HG03439 (cell line): ENCODE measurements at regions not wholly inside any gene's neighbourhood (a gene's known extent, or its start where the extent isn't known, plus 50 kb on each side); places are given as distances from the start of the nearest gene placed in this dataset.

Experiments
- ATAC-seq: cut with Tn5 transposase; IDR thresholded peaks from one replicate; pipeline ENCODE4 v1.9.1; 2021; ENCODE audit warnings: mild to moderate bottlenecking, moderate library complexity; ENCODE audit not compliant: unreplicated experiment

DNA sequence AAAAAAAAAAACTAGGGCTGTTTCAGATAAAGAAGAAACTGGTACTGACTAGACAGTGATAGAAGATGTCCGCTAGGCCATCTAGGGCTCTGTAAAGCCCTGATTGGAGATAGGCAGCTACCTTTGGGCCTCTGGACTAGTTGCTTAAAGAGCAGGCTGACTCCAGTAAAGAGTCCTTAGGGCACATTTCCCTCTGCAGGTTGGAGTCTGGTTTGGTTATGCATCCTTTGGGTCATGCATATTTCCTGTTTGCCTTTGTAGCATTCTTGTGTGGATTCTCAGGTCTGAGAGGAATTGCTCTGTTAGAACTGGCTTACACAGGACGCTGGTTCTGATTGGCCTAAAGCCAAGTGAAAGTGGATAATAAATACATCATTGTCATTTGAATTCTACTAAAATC is 165.5 kb upstream of the LRRN1 start:
- no peak for ATAC-seq

GRCh38 chr3:3632449-3632848 is 166.8 kb upstream of the LRRN1 start:
- ATAC-seq = no peak

DNA sequence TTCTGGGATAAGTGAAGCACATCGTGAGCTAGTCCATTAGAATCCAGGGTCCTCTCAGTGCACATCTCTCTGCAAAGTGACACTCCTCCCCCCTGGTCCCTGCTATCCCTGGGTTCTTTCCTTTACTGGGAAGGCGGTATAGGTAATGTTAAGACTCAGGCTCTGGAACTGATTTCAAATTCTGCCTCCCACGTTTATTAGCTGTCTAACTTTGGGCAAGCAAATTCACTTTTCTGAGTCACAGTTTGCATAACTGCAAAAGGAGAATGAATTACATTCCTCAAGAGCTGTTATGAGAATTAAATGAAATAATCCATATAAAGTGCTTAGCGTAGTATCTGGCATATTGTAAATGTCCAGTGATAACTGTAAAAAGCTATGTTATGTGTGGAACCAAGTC is 168.1 kb upstream of the LRRN1 start:
- no peak for ATAC-seq

GRCh38 chr3:3629911-3630310 is 169.3 kb upstream of the LRRN1 start:
- ATAC-seq = no peak

GRCh38 chr3:3628676-3629328 is 170.4 kb upstream of the LRRN1 start:
- peak; percentile 76 for ATAC-seq

DNA sequence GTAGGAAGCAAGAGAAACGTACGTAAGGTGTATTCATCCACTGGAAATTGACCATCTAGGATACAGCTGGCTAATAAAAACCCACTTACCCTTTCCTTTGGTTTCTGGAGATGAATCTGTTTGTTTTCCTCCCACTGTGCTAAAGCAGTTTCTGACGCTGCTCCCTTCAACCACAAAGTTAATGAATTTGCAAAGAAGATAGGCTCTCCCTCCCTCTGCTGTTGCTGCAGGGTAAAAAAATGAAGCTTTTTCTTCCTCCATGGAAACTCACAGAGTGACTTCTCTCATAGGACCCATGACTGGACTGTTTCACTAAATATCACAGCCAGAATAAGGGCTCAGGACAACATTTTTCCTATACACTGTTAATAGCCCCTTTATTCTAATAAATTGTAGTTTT is 172.1 kb upstream of the LRRN1 start:
- no peak for ATAC-seq

DNA sequence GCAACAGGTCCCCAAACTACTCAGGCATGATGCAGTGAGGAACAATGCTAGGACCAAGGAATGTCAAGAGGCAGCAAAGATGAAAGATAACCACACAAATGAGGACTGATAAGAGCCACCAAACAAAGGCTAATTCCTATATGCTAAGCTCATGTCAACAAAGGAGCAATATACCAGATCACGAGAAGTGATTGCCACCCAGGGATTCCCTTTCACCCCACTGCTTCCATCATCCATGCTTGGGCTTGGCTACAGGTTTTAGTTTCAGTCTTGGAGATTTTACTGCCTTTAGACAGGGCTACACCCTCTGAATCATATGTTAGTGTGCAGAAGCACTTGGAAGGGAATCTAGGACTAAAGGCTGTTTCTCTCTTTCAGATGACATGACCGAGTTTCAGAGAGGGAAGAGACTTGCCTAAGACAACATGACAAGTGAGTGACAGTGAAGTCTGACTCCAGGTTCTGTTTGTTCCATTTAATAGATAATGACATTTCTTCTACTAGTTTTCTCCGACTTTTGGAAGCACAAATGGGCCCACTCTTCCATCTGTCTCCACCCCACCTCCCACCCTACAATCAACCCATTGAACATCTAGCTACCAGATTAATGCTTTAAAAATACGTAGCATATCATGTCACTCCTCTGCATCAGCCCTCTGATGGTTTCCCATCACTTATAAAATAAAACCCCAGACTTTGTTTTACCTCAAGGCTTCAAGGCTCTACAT is 173.5 kb upstream of the LRRN1 start:
- no peak for ATAC-seq

DNA sequence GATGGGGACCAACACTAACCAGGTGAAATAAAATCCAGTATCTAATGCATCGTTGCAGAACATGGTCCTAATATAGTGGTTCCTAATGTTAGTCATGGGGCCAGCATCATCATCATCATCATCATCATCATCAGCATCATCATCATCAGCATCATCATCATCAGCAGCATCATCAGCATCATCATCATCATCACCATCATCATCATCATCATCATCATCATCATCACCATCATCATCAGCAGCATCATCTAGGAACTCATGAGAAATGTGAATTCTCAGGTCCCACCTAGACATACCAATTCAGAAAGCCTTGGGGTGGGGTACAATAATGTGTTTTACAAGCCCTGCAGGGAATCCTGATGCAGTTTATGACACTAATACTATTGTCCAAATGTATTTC is 179.4 kb upstream of the LRRN1 start:
- no peak for ATAC-seq

DNA sequence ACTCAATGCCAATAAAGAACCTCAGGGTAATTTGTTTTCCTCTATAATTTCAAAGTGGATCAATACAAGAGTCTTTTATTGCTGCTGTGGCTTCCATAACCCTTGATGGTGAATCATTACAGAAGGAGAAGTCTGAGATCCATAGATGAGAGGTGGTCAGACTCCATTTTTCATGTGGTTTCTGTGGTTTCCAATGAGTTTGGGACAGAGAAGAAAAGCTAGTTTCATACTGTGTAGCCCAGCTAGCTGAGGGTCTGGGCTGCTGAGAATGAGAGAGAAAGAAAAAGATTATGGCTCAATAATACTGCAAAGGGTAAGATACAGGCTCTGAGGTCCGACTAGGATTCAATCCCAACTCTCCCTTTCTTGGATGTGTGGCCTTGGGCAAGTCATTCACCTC is 180.6 kb upstream of the LRRN1 start:
- no peak for ATAC-seq

DNA sequence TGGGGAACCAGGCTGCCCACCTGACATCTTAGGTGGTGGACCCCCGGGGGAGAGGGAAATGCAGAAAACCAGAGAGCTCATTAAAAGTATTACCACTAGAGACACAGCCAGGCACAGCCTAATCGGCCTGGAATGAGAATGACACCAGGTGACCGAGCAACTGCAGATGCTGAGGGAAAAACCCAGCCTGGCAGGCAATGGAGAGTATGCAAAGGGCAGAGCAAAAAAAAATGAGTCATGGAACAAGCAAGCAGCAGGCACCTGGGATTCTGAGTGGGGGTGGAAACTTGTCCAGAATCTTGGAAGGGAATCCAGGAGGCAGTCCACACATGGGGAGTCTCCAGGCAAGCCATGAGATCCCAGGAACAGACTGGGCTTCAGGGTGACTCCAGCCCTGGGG is 183.7 kb upstream of the LRRN1 start:
- ATAC-seq = no peak

- no peak for ATAC-seq
Measured at GRCh38 chr3:3610581-3611298, 188.5 kb upstream of the LRRN1 start.

- no peak for ATAC-seq
Measured at GRCh38 chr3:3606321-3606720, 192.9 kb upstream of the LRRN1 start.

GRCh38 chr3:3605226-3605625 is 194.0 kb upstream of the LRRN1 start:
- no peak for ATAC-seq

- ATAC-seq = no peak
Measured at GRCh38 chr3:3603351-3603750, 195.9 kb upstream of the LRRN1 start.

DNA sequence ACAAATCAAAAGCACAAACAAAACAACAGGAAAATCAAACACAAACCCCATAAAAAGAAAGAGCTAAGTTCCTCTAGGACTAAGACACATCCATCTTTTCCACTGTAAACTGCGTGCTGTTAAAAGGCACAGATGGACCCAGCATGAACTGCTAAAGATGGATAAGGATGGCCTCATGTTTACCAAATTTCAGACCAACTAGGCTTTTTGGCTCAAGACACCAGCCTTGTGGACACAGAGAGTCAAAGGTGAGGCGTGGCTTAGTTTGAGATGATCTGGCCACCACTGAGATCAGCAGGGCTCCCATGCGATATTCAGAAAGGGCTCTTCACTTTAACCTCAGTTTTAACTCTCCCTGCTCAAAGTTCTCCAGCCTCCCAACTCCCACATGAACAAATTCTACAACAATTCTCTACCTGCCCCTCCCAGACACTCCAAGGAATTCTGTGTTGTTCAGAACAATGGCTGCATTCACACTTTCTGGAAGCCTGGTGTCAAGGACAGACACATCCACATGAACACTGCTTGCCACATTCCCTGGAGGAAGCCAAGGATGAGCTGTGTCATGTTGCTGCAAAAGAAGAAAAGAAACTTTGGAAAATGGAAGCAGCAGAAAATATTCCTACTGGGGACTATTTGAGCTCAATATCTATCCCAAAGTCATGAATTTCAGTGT is 198.4 kb upstream of the LRRN1 start:
- no peak for ATAC-seq

DNA sequence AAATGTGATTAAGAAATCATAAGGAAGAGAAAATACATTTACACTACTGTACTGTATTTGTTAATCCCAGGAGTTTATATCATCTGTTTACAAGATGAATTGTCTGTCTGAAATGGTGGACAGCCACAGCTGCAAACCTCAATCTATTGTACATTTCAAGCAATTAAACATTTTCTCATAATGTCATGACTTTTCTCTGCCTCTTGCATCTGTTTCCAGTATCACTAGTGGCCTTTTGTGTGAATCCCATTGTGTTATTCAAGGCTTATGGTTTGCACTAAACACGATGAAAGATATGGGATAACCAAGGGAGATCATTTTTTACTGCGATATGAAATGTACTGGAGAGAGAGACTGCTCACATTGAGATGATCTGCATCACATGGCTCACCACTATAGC is 200.2 kb upstream of the LRRN1 start:
- ATAC-seq = no peak

GRCh38 chr3:3594986-3595385 is 204.2 kb upstream of the LRRN1 start:
- no peak for ATAC-seq

GRCh38 chr3:3589715-3590130 is 209.5 kb upstream of the LRRN1 start:
- no peak for ATAC-seq

DNA sequence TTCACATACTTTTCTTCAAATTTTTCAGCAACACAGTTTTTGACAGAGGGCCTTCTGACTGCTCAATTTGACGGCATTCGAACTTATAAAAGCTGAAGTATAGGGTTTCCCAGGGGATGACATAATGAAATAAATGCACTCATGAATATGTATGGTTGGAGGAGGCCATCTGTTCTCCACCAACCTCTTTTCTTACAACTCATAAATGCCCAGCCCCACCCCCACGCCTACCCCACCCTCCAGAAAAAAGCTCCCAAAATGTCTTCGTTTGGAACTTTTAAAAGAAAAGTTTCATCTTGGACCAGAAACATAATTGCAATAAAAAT is 211.6 kb upstream of the LRRN1 start:
- no peak for ATAC-seq

DNA sequence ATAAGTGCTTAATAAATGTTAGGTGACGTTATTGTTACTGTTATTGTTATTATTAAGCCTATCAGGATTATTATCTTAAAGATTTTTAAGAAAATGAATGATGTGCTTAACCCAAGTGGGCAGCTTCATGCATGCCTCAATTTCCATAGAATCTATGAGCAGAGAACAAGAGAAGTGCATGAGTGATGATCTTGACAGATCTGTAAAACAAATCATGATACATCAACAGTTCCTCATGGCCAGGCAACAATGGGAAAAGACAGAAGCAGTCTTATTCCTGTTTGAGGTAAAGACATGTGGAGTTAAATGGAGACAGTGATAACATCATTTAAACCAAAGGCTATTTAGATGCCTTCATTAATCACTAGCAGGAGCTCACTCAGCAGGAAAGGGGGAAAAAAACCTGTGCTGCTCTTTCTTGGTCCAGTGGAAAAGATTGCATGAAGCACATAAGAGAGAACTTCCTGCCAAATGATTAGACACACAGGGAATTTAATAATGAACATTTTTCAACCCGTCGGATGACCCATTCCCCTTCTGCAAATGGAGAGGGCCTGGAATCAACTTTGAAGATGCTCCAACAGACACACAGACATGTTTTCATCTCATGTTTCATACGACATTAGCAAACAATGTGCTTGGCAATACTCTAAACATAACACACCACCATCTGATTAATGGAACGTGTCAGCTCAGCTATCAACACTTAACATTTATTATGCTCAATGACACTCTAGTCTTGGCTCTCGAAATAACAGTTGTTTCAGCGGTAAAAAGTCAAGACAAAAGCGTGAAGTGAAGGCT is 212.2 kb upstream of the LRRN1 start:
- ATAC-seq = no peak

GRCh38 chr3:3586336-3586735 is 212.9 kb upstream of the LRRN1 start:
- no peak for ATAC-seq
